ENCODE measurements at regions not wholly inside any gene's neighbourhood (a gene's known extent, or its start where the extent isn't known, plus 50 kb on each side); places are given as distances from the start of the nearest gene placed in this dataset.

DNA sequence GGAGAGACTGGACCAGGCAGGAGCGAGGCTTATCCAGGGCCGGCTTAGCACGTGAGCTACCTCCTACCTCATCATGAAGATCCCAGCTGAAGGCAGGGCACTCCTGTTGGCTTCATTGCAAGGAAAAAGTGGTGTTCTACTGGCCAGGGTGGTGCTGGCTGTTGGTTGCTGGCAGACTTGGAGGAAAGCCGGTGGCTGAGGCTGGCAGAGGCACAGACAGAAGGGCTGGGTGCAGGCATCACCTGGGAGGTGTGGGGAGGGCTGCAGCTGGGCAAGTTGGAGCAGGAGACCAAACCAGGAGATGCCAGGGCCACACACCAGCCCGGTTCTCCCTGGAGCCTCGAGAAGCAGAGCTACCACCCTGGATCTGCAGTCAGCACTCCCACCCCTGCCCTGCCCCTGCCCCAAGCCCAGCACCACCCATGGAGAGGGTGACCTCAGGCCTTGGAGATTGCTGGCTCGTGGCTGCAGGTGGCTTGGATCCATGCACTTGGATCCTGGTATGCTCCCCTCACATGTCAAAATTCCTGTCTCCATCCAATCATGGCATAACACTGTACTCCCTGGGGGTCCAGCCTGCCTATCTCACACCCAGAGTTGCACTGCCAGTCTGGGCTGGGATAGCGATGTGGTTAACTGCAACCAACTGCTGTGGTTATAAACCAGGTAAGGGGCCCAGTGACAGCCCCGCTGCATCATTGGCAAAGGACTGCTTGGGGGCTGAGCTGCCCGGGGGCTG is 49.7 kb downstream of the GLI2 start:
- in situ Hi-C loops (cut with MboI; ENCODE audit: low sequenced_read_pairs, unreplicated experiment) = no loop called here
- no peak for DNase-seq (ENCODE audit: low spot score)
- TF ChIP-seq CTCF (IDR thresholded peaks at IDR 0.05; ENCODE audit: borderline replicate concordance, control extremely low read depth, extremely low read depth, insufficient read depth, missing control alignments) = no peak

DNA sequence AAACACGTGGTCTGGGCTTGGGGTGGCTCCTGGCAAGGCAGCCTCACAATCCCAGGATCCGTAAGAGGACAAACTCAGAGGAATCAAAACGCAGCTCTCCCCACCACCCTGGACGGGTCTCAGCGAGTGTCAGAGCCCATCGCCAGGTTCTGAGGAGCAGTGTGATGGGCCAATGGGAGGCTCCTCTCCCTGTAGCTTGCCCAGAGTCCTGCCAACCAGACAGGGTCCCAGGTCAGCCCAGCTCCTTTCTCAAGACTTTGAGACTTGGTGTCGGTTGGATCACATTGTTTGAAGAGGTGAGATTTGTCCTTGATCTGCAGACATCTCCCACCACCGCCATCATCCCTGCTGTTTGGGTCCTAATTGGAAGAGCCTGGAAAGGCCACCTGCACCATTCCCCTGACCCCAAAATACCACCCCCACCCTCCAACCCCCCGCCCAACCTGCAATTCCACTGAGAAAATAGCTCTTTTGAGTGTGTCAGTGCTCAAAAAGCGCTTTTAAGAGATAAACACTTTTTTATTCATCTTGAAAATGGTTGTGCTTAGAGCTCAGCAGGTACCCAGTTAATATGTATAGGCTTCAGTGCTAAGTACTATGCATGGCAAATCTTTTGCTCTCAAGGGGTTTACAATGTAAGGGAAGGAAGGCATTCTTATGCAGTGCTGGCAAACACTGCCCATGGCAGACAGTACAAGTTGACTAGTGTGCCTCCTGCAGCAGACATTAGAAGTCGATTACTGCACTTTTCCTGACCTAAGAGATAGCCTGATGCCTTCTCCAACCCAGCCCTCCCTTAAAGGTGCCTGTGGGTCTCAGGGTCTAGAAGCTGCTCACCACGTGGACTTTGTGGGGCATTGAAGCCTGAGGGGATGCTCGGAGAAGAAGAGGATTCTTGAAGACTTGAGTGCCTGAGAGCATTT is 50.6 kb downstream of the GLI2 start:
- in situ Hi-C loops (cut with MboI; ENCODE audit: low sequenced_read_pairs, unreplicated experiment) = no loop called here
- no peak for TF ChIP-seq CTCF (IDR thresholded peaks at IDR 0.05; ENCODE audit: borderline replicate concordance, control extremely low read depth, extremely low read depth, insufficient read depth, missing control alignments)
- no peak for DNase-seq (ENCODE audit: low spot score)

DNA sequence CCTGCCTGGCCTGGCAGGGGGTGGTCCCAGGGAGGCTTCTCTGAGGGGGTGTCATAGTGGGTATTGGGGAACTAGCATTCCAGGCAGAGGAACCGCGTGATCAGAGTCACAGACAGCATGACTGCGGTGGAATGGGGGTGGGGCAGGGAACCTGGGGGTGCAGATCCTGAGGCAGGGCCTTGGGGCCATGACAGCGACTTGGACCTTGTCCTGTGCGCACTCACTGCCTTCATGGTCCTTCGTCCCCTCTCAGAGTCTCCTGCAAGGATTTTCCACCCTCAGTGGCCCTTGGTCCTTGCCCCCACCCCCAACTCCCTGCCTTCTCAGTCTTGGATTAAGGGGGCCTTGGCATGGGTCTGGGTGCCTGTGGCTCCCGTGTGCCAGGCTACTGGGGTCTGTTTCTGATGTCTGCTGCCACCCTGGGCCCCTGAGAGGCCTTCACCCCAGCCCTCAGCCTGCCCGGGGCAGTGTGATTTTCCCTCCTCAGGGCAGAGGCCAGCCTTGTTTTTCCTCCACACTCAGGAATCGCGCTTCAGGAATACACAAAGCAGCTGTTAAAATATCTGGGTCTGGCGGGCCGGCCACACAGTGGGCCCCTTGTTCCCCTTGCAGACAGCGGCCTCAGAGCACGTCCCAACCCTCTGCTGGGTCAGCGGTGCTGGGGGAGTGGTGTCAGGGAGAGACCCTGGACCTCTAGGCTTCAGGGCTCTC is 51.6 kb downstream of the GLI2 start:
- no peak for DNase-seq (ENCODE audit: low spot score)
- in situ Hi-C loops (cut with MboI; ENCODE audit: low sequenced_read_pairs, unreplicated experiment) = no loop called here

DNA sequence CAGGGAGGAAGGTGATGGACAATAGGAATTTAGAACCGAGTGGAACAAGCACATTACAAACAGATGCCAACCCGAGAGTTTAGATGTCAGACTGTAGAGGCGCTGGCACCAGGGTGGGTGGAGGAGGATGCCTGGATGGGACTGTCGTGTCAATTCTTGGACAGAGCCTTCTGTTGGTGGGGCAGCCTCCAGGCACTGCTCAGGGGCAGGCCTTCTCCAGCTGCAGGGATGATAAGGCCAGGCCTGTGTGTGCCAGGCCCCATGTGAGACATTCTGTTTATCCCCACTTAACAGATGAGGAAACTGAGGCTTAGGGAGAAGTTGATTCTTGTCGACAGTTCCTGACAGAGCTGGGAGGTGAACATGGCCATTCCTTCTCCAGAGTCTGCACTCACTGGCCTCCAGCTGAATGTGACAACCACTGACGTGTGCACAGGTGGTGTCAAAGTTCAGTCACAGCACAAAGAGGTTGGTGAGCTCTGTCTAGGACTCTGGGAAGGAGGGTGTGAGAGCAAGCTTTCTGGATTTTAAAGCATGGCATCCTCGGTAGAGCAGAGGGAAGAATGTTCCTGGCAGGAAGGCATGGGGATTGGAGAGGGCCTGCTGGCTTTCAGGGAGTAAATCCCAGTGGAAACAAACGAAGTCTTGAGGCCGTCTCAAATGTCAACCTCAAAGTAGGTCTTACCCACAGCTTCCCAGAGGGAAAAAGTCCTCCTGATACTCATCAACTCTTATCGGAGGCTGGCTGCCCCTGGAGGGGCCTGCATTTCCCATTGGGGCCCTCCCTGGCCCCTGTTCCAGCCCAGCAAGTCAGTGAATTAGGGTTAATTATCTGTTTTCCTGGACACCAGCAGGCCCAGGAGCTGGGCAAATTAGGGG is 52.4 kb downstream of the GLI2 start:
- no peak for DNase-seq (ENCODE audit: low spot score)
- TF ChIP-seq CTCF (IDR thresholded peaks at IDR 0.05; ENCODE audit: borderline replicate concordance, control extremely low read depth, extremely low read depth, insufficient read depth, missing control alignments) = no peak
- in situ Hi-C loops (cut with MboI; ENCODE audit: low sequenced_read_pairs, unreplicated experiment) = no loop called here

More for the DNA sequence above, 51.6 kb downstream of the GLI2 start:
- TF ChIP-seq CTCF (IDR thresholded peaks at IDR 0.05; ENCODE audit: borderline replicate concordance, control extremely low read depth, extremely low read depth, insufficient read depth, missing control alignments) = no peak

GRCh38 chr2:120791243-120791961 is 55.7 kb downstream of the GLI2 start:
- no peak for DNase-seq (ENCODE audit: low spot score)
- TF ChIP-seq CTCF (IDR thresholded peaks at IDR 0.05; ENCODE audit: borderline replicate concordance, control extremely low read depth, extremely low read depth, insufficient read depth, missing control alignments) = no peak
- in situ Hi-C loops (cut with MboI; ENCODE audit: low sequenced_read_pairs, unreplicated experiment) = no loop called here
